Thyroid gland (tissue), 4 donors: ENCODE measurements at regions not wholly inside any gene's neighbourhood (a gene's known extent, or its start where the extent isn't known, plus 50 kb on each side); places are given as distances from the start of the nearest gene placed in this dataset.

ENCODE experiments used
- POLR2A ChIP-seq, 2 donors: fragments of 450-650 bp; IDR thresholded peaks; one replicate each; pipeline ENCODE4 v1.6.1; 2017; ENCODE audit warnings: antibody characterized with exemption in 2 of 2, mild to moderate bottlenecking in 2 of 2, moderate library complexity in 1 of 2
- TF ChIP-seq, protein P1 (sequence below), 6 experiments: fragments of 200-600 bp in 3 of 6; fragments of 450-650 bp in 3 of 6; sonication (generic) in 3 of 6; IDR thresholded peaks; one replicate each; pipeline ENCODE4 v1.5.1; 2016 to 2019; ENCODE audit warnings: antibody characterized with exemption in 6 of 6, mild to moderate bottlenecking in 2 of 6, inconsistent platforms in 1 of 6, moderate library complexity in 1 of 6

DNA sequence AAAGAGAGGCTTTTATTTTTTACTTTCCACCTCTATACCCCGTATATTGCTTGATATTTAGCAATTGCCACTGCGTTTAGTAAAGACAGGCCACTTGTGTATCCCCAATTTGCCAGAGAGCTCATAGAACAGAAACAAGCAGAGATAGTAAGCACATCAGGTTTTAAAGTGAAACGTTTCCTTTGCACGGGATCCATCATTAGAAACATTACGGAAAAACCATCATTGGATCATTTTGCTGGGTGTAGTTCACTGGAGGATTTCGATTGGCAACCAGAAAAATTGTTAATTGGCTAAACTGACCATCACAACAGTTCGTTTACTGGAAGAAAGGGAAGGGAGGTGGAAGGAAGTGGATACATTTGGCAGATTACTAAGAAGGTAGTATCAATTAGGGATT is 149.4 kb upstream of the STK32A start:
- TF ChIP-seq, protein P1, sequence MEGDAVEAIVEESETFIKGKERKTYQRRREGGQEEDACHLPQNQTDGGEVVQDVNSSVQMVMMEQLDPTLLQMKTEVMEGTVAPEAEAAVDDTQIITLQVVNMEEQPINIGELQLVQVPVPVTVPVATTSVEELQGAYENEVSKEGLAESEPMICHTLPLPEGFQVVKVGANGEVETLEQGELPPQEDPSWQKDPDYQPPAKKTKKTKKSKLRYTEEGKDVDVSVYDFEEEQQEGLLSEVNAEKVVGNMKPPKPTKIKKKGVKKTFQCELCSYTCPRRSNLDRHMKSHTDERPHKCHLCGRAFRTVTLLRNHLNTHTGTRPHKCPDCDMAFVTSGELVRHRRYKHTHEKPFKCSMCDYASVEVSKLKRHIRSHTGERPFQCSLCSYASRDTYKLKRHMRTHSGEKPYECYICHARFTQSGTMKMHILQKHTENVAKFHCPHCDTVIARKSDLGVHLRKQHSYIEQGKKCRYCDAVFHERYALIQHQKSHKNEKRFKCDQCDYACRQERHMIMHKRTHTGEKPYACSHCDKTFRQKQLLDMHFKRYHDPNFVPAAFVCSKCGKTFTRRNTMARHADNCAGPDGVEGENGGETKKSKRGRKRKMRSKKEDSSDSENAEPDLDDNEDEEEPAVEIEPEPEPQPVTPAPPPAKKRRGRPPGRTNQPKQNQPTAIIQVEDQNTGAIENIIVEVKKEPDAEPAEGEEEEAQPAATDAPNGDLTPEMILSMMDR (IDR thresholded peaks at IDR 0.05) = no peak
- TF ChIP-seq POLR2A (IDR thresholded peaks at IDR 0.05) = no peak
